ENCODE measurements at regions not wholly inside any gene's neighbourhood (a gene's known extent, or its start where the extent isn't known, plus 50 kb on each side); places are given as distances from the start of the nearest gene placed in this dataset.
A peak's percentile ranks its signal among the peaks of the same experiment; 100 is the strongest.
"Not testable (repeated sequence)": the region's sequence is repeated elsewhere in the genome, so short reads cannot be mapped to it uniquely, and the experiment has no call there.

DNA sequence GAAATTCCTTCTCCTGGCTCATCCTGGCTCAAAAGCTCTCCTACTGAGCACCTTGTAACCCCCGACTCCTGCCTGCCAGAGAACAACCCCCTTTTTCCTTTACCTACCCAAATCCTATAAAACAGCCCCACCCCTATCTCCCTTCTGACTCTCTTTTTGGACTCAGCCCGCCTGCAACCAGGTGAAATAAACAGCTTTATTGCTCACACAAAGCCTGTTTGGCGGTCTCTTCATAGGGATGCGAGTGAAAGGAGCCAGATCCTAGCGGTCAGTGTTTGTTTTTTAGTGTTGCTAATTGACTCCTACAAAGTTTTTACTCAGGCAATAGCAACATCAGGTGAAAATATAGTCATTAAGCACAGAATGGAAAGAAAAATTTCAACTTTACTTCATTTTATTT lies 592.3 kb upstream of the AADAT start:
- not testable (repeated sequence) for DNase-seq

- no peak for DNase-seq
These were observed 586.0 kb upstream of the AADAT start for GRCh38 chr4:170675568-170676262.

DNA sequence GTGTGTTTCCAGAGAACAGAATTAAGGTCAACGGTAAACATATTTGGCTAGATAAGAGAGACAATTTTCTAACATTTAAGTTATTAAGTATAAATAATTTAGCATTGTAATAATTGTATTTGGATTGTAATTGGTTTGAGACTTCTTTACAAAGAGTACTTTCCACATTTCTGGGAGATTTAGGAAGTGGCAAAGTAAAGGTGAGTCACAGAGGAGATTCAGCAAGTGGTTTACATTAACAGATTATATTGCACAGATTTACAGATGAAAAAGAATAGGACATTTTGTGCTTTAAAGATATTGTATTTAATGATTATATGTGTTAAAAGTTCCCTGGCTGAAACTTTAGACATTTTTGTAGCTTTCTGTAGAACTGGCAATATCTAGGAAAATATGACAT lies 584.4 kb upstream of the AADAT start:
- DNase-seq = no peak

DNA sequence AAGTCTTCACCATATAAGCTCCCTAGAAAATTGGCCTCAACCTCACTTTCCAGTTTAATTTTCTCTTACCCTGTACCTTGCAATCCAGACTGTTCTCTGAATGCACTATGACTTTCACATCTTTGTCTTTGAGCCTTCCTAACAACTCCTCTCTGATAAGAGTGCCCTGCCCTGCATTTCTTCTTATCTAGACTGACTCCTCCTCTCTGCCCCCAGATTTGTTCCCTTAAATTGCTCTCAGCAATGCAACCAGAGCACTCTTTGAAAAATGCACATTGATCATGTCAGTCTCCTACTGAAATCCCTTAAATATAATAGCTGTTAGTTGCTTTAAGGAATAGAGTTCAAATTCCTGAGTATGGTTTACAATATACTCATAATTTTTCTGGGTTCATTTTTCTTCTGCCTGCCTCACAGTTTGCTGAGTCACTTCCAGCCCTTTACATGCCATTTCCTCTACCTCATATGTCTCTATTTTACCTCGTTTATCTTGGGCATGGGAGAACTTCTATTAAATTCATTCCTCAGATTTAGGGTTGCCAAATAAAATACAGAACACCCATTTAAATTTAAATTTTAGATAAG lies 582.7 kb upstream of the AADAT start:
- DNase-seq = no peak

GRCh38 chr4:170671171-170671570 lies 581.4 kb upstream of the AADAT start:
- DNase-seq = no peak

DNA sequence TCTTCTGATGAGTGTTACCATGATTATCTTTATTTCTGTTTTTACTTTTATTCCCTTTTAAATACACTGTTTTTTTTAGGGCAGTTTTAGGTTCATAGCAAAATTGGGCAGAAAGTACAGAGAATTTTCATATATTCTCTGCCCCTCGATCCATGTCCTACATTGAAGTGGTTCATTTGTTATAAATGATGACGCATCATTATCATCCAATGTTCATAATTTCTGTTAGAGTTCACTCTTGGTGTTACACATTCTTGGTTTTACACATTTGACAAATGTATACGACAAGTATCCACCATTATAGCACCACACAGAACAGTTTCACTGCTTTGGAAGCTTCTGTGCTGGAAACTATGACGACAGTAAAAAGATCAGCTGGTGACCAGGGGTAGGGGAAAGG lies 578.1 kb upstream of the AADAT start:
- no peak for DNase-seq

DNA sequence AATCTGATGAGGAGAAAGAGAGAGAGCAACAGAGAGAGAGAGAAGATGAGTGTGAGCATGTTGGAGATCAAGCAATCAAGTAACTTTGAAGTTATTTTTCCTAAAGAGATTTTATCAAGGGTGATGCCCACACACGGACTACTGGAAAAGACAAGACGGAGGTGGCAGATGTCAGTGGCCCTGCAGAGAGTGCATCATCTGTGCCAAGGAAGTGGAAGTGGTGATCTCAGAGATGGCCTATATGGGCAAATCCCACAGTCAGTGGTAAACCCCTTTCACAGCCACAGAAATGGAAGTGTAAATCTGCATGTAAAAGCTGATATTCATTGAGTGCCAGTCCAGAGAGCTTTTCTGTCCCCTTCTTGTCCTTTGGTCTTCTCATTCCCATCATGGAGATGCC lies 577.2 kb upstream of the AADAT start:
- DNase-seq = no peak

DNA sequence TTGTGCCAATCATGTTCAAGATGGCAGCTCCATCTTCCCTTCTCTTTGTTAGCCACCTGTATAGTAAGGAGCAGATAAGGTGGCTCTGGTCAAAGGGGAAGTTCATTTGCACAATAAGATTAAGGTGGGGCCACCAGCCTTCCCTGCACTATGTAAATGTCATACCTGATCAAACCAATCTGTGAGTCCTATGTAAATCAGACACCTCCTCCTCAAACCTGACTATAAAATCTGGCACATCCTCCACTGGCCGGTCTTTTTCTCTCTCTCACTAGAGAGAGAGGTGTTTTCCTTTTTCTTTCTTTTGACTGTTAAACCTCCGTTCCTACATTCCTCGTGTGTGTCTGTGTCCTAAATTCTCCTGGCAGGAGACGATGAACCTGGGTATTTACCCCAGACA lies 572.5 kb upstream of the AADAT start:
- DNase-seq = no peak

DNA sequence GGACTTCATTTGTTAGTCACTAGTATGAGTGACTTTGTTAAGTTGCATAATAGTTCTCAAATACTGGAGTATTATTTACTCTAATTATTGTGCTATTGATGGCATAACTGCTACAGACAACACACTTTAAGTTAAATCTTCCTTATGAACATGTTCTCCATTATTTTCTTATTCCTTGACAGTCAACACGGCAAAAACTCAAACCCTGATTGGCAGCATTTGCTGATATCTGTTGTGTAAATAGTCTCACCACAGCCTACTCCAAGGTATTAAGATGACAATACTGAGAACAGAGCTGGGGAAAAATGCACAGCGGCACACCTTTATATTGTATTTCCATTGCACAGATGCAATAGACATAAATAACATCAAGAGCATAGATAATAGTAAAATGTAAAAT lies 568.0 kb upstream of the AADAT start:
- DNase-seq = no peak

DNA sequence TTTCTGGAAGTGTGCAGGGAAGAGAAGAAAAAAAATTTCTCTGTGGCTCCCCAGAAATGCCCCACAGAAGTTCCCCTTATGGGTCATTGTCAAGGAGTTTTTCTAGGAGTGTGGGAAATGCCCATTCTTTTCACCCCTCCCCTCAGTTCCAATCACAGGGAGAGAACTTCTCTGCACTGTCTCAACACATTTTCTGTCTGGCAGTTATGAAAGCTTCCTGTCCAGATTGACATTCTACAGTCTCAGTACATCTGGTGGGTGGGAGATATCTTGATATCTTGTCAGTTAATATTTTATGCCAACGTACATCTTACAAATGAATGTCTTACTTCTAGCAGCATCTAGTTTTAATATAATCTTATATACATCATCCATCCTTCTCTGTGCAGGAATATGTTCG lies 566.8 kb upstream of the AADAT start:
- no peak for DNase-seq

DNA sequence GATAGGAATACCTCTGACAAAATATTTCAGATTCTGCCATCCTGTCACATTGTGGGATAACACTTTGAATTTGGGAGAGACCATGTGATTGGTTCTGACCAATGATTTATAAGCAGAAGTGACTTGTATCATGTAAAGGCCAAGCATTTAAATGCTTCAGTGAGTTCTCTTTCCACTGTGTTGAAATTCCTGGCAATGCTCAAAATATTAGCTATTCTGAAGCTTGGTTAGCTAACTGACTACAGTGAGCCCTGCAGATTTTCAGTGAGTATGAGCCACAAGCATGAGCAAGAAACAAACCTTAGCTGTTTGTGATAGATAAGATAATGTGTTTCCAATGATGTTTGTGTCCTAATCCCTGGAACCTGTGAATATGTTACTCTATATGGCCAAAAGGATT lies 562.8 kb upstream of the AADAT start:
- DNase-seq = no peak

DNA sequence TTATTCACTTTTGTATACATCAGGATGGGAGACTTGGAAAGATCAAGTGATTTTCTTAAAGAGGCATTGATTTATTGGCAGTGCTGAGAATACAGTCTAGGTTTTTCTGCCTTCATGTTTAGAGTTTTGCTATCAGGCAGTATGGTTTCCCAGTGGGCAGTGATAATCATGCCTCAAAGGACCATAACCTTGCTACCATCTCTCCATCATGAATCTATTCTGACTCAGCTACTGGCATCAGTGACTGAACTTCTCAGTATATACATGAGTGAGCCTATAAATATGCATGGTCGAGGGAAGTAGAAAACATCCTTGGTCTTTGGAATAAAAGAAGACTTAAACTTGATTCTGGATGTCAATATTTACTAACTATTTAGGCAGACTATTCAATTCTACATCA lies 562.0 kb upstream of the AADAT start:
- DNase-seq = no peak

DNA sequence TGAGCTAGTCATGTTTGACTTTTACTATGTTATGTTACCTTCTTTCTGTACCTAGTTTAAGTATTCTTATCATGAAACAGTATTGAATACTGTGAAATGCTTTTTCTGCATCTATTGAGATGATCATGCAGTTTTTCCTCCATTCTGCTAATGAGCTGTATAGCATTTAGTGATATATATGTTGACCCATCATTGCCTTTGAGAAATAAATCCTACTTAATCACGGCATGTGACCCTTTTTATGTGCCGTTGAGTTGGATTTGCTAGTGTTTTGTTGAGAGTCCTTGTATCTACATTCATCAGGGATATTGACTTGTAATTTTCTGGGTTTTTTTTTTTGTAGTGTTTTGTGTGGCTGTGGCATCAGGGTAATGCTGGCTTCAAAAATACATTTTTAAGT lies 537.7 kb upstream of the AADAT start:
- DNase-seq = no peak

GRCh38 chr4:170623899-170624298 lies 534.1 kb upstream of the AADAT start:
- no peak for DNase-seq

- no peak for DNase-seq
These were observed 520.7 kb upstream of the AADAT start for GRCh38 chr4:170610434-170610833.

DNA sequence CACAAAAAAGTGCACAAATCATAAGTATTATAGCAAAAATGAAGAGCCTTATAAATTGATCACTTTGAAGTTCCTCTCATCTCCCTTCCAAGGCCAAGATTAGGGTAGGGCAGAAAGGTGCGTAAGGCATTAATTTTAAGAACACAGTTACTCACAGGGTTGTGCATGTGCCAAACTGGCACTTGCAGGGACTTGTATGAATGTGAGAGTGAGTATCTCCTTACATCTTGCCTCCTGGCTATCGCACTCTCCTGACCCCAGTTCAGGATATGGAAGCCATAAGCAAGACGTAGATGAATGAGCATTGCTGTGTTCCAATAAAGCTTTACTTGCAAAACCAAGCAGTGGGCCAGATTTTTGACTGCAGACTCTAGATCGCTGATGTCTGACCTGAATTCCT lies 510.1 kb upstream of the AADAT start:
- DNase-seq = no peak

- no peak for DNase-seq
These were observed 501.3 kb upstream of the AADAT start for GRCh38 chr4:170591076-170591475.

DNA sequence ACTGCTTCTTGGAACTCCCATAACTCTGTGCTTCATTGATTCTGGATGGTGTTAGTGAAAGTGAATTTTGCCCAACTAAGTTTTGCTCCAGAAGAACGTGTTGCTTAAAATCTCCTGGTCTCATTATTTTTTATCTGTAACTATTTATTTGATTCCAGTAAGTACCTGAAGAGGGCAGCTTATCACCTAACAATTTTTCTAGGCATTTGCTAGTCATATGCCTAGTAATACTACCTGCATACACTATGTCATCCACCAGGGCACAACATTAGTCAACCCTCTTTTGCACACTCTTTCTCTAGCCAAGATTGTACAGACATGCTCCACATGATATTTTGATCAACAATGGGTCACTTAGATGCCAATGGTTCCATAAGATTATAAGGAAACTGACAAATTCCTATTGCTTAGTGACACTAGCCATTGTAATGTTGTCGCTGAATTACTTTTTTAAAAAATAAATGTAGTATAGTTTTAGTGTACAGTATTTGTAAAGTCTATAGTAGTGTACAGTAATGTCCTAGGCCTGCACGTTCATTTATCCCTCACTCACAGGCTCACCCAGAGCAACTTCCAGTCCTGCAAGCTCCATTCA lies 499.9 kb upstream of the AADAT start:
- peak; percentile 56 for DNase-seq

GRCh38 chr4:170581969-170582368 lies 492.2 kb upstream of the AADAT start:
- no peak for DNase-seq

DNA sequence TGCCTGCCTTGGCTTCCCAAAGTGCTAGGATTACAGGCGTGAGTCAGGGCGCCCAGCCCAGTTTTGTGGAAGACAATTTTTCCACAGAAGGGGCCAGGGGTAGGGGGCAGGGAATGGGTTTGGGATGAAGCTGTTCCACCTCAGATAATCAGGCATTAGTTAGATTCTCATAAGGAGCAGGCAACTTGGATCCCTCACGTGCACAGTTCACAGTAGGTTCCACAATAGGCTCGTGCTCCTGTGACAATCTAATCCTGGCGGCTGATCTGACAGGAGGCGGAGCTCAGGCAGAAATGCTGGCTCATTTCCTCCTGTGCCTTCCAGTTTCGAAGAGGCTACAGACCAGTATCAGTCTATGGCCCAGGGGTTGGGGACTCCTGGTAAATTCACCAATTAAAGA lies 491.6 kb upstream of the AADAT start:
- no peak for DNase-seq

GRCh38 chr4:170580651-170581050 lies 490.9 kb upstream of the AADAT start:
- DNase-seq = no peak

DNA sequence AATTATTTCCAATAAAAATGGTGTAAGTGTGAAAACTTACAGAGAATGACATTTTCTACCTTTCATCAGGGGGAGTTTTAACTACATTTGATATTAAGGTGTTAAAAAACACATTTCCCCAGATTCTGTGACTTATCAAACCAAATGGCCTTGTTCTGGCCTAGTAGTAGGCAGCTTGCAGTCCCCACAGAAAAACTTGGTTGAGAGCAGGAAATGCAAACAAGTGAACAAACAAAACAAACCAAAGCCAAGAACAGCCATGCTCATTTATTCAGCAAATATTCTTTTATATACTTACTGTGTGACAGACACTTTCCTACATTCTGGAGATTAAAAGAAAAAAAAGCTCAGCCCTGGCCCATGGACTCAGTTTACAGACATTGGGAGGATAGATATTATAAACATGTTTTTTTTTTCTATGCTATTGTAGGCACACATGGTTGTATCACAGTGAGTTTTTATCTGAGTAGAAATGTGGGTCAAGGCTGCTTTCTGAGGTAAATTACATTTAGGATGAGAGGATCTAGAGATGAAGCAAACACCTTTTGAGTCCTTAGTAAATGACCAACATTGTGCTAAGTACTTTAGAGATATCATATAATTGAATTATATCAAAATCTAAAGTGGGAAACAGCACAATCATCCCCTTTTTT lies 449.2 kb upstream of the AADAT start:
- no peak for DNase-seq

GRCh38 chr4:170529748-170530722 lies 440.3 kb upstream of the AADAT start:
- DNase-seq = no peak

All from COR-L47 (cell line).